Activated CD4-positive, alpha-beta T cell treated with anti-CD3 and anti-CD28 coated beads, Interleukin-2, amount 50 U/mL, for 16 hours (primary cell): ENCODE measurements at regions not wholly inside any gene's neighbourhood (a gene's known extent, or its start where the extent isn't known, plus 50 kb on each side); places are given as distances from the start of the nearest gene placed in this dataset.

Experiments
- DNase-seq: peaks from one replicate; pipeline ENCODE4 v3.0.0-alpha.2; 2020

DNA sequence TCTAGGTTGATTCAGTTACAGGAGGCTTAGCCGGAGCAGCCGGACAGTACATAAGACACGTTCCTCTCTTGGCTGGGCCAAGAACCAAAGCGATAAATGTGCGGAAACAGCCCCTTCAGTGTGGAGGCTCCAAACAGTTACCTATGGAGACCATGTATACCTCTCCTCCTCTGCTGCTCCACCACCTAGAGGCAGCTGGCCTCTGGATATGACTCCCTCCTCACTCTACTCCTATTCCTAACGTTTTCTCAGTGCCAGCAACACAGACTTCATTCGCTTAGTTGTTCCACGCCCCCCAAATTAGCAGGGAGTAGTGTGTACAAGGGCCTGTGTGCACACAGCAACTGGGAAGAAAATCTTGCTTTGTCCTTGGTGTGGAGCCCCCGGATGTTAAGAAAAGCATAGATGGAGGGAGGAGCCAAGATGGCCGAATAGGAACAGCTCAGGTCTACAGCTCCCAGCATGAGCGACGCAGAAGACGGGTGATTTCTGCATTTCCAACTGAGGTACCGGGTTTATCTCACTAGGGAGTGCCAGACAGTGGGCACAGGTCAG lies 362.3 kb upstream of the KIRREL3 start:
- no peak for DNase-seq

- DNase-seq, result no peak
Measured at GRCh38 chr11:127358160-127358559, 357.6 kb upstream of the KIRREL3 start.

GRCh38 chr11:127350476-127350875 lies 349.9 kb upstream of the KIRREL3 start:
- DNase-seq, result no peak

DNA sequence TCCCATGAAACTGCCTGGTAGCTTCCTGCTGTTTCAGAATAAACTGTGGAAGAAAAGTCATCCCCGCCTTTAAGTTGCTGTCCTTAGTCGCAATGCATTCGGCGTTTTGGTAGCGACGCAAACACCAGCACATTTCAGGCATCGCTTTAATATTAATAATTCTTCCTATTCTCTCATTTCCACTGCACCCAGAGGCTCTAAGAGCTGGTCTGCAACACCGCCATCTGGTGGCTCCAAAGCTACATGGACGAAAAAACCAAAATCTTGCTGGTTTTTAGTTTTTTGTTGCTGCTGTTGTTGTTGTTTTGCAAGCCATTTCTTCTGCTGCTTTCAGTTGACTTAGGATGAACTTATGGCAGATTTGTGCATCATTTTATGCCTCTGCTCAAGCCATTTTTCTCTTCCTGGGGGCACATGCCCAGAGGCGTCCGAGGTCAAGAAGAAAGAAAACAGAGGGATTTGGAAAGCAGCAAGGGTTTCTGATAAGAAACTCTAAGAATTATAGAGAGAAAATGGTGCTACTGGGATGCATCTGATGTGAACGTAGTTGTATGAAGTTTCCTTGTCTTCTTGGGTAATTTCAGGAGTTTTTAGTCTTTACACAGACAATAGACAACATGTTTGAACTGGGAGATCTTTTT lies 345.4 kb upstream of the KIRREL3 start:
- DNase-seq, result peak; percentile 9

- no peak for DNase-seq
Measured at GRCh38 chr11:127340438-127340837, 339.9 kb upstream of the KIRREL3 start.

DNA sequence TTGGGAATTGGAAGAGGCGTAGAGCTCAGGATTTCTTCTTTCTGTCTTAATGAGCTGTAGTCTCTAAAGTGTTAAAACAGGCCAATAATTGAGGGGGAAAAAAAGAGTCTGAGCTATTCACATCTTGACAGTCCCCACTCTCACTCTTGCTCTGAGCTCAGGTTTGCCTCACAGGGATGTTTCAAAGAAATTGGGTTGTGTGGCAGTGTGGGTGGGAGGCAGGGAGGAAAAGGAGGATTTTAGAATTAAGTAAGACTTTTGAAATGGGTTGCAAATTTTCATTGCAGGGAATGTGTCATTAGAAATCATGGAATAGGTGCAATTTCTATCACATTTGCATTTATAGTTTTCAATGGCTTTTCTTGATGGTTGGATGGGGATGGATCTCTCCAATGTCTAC lies 338.8 kb upstream of the KIRREL3 start:
- no peak for DNase-seq

DNA sequence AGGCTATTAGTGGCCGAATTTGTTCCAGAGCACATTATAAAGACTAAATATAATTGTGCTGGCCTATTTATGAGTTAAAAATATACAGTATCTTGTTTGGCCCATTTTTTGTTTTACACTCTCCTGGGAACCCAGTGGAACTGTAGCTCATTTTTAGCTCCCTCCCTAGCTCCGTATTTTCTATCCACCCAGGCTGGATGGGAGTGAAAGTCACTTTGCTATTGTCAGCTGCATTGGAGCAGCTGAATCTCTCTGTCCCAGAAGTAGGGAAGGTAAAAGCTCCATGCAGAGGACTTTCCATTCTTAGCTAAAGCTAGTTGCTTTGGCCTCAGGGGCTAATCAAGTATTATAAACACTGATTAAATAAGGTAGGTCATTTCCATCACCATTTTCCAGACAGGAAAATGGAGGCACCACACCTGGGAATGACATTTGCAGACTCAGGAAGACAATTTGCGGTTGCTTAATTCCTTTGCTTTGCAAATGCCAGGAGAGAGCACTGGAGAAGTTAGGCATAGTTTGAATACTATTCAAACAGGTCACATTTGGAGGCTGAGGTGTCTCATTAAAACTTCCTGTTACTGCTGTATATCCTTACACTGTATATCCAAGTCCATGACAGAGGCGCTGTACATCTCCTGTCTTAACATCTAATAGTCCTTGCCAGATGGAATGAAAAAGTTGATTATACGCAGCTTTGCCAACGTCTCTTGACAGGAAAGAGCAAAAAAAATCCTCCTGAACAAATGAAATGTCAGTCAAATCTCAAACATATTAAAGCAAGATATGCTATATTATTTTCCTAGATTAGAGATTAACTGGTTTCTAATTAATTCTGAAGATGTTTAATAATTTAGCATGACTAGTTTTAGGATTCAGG lies 338.1 kb upstream of the KIRREL3 start:
- no peak for DNase-seq

- DNase-seq, result no peak
Measured at GRCh38 chr11:127334466-127334865, 333.9 kb upstream of the KIRREL3 start.

DNA sequence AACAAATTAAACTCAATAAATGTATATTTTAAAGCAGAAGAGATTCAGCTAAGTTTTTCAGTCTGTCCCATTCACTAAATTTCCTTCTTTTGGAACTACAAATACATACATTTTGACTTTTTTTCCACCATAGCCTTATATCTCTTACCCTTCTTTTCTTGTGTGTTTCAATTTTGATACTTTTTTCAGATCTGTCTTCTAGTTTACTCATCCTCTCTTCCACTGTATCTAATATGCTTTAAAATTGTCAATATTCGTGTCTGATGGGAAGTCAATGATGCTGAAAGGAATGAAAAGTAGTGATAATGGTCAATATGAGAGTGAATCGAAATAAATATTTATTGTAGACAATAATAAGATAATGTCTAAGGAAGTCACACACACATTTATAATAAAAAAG lies 332.3 kb upstream of the KIRREL3 start:
- DNase-seq, result no peak

DNA sequence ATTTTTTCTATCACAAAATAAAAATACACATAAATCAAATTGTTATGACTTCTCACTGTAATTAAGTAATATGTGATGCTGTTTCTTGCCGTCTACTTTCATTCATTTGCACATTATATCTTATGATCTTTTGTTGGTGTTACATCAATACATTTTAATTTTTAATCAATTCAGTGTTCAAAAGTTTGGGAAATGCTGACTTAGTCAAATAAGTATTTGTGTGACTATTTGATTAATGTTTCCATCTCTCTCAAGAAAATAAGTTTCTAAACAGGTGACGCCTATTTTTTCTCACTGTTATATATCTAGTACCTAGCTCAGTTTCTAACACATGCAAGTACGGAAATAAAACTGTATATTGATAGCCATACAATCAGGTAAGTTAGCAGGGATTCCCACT lies 329.5 kb upstream of the KIRREL3 start:
- no peak for DNase-seq

DNA sequence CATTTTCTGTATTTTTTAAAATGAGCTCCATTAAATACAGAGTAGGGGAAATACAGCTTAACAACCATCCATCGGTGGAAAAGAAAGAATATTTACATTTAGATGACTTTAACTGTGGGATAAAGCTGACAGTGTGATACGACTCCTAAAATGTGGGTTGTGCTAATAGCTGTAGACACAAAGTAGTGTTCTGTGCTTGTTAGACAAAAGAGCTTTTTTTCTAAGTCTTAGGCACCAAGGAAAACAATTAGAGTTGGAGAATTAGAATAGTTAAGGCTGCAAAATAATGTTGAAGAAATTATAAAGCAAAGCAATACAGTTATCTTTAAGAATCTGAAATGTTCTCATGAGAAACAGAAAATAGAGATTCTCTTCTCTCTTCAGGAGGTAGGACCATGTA lies 307.7 kb upstream of the KIRREL3 start:
- DNase-seq, result no peak

GRCh38 chr11:127307700-127308099 lies 307.1 kb upstream of the KIRREL3 start:
- no peak for DNase-seq

- no peak for DNase-seq
Measured at GRCh38 chr11:127304634-127305033, 304.1 kb upstream of the KIRREL3 start.

DNA sequence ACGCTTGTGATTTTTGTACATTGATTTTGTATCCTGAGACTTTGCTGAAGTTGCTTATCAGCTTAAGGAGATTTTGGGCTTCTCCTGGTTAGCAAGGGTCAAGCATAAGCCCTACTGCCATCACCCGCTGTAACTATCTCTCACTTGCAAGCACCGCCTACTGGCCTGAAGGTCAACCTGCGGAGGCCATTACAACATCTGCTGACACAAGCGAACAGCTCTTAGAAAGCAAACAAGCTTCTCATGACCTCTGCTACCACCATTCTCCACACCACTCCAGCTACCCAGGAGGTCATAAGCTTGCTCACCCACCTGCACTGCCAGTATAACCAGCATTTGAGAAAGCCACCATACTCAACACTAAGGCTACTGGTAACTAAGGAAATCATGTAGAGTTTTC lies 288.4 kb upstream of the KIRREL3 start:
- no peak for DNase-seq

- DNase-seq, result no peak
Measured at GRCh38 chr11:127281534-127281933, 281.0 kb upstream of the KIRREL3 start.

DNA sequence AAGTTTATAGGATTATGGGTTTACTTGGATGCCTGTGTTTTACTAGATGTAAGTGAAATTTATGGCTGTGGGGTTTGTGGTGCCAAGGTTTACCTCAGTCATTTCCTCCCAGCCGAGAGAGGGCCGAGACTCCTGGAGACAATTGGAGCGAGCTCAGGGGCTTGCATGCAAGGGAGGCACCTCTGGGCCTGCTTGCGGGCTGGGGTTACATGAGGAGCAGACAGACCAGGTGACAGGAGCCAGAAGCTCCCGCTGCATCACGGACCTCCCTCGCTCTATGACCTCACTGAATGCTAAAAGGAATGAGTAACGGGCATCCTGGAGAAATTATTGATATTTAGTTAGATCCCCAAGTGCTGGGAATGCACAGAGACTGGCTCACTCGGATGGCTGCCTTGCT lies 275.2 kb upstream of the KIRREL3 start:
- DNase-seq, result no peak

DNA sequence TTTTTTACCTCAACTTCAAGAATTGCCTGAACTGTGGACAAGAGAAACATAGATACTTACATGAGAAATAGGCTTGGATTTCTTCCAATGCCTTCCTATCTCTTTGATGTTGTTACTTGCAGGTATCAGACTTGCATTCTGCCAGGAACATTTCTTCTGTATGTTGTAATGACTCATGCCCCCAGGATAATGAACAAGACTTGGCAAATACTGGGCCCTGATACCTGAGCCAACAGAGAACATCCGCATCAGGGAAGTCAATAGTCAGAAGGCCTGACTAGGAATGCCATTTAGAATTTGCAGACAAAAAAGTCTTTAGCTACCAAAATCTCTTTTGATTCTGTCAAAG lies 273.7 kb upstream of the KIRREL3 start:
- no peak for DNase-seq

GRCh38 chr11:127273593-127274327 lies 273.2 kb upstream of the KIRREL3 start:
- no peak for DNase-seq

- DNase-seq, result no peak
Measured at GRCh38 chr11:127270851-127271250, 270.3 kb upstream of the KIRREL3 start.

- no peak for DNase-seq
Measured at GRCh38 chr11:127269911-127270310, 269.3 kb upstream of the KIRREL3 start.

DNA sequence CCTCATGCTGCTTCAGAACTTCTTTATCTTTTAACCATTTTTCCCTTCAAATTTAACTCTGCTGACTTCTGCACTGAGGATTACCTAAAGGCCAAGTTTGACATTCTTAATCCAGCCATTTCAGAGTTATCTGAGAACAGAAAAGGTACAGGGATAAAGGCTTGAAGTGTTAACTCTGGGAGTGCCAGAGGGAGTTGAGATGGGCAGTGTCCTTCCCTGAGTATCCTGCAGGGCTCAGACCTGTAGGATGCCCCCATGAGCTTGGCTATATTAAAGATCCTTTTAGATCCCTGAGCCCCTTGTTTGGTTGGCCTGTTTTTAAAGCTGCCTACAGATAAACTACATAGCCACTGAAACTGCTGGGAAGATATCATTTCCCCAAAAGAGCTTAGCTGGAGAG lies 268.4 kb upstream of the KIRREL3 start:
- no peak for DNase-seq

DNA sequence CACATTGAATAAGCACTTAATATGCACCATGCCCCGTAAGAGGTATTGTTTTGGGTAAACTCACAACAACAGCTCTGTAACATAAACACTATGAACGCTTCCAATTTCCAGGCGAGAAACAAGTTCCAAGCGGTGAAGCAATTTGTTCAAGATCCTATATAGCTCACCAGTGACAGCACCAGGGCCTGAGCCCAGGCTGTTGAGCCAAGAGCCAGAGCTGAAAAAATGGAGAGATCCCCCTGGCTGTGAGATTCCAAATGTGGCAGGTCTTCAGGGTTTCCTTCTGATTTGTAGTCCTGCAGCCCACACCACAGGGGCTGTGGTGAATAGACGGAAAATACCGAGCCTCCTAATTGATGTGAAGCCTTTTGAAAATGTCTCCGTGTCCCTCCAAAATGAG lies 268.0 kb upstream of the KIRREL3 start:
- DNase-seq, result no peak

GRCh38 chr11:127259102-127259501 lies 258.5 kb upstream of the KIRREL3 start:
- no peak for DNase-seq

GRCh38 chr11:127255209-127255608 lies 254.6 kb upstream of the KIRREL3 start:
- DNase-seq, result no peak
